Smooth muscle cell (in vitro differentiated cells): ENCODE measurements at regions not wholly inside any gene's neighbourhood (a gene's known extent, or its start where the extent isn't known, plus 50 kb on each side); places are given as distances from the start of the nearest gene placed in this dataset.
"Not testable (repeated sequence)": the region's sequence is repeated elsewhere in the genome, so short reads cannot be mapped to it uniquely, and the experiment has no call there.

Experiments used
- DNase-seq: peaks from one replicate; lab custom pipeline; 2025; ENCODE audit not compliant: unreplicated experiment; lab: John Stamatoyannopoulos, UW
- H2AFZ ChIP-seq: fragments of 200-600 bp; sonication (generic); 2 replicates; pipeline ENCODE4 v1.6.0; 2016; ENCODE audit warnings: antibody characterized with exemption, low read depth, mild to moderate bottlenecking
- H3F3A ChIP-seq: fragments of 200-600 bp; sonication (generic); 2 replicates; pipeline ENCODE4 v1.6.0; 2017; ENCODE audit warnings: antibody characterized with exemption, low read depth
- H3K27ac ChIP-seq: fragments of 200-600 bp; sonication (generic); 2 replicates; pipeline ENCODE4 v1.5.1; 2016; ENCODE audit warnings: low read depth, mild to moderate bottlenecking
- H3K27me3 ChIP-seq: fragments of 200-600 bp; sonication (generic); 2 replicates; pipeline ENCODE4 v1.6.1; 2016; ENCODE audit warnings: low read depth, mild to moderate bottlenecking
- H3K36me3 ChIP-seq: fragments of 200-600 bp; sonication (generic); 2 replicates; pipeline ENCODE4 v1.5.1; 2016; ENCODE audit warnings: low read depth
- H3K4me1 ChIP-seq: fragments of 200-600 bp; sonication (generic); 2 replicates; pipeline ENCODE4 v1.5.1; 2016; ENCODE audit warnings: low read depth
- H3K4me2 ChIP-seq: fragments of 200-600 bp; sonication (generic); 2 replicates; pipeline ENCODE4 v1.6.0; 2016; ENCODE audit warnings: mild to moderate bottlenecking
- H3K4me3 ChIP-seq: fragments of 200-600 bp; sonication (generic); 2 replicates; pipeline ENCODE4 v1.5.1; 2016; ENCODE audit warnings: mild to moderate bottlenecking
- H3K79me2 ChIP-seq: fragments of 200-600 bp; sonication (generic); 2 replicates; pipeline ENCODE4 v1.6.0; 2016; ENCODE audit warnings: low read depth, mild to moderate bottlenecking
- H3K9ac ChIP-seq: fragments of 200-600 bp; sonication (generic); 2 replicates; pipeline ENCODE4 v1.6.0; 2016; ENCODE audit warnings: low read depth
- H3K9me3 ChIP-seq: fragments of 200-600 bp; sonication (generic); replicated peaks from 2 replicates; pipeline ENCODE4 v1.5.1; 2016; ENCODE audit warnings: low read depth
- H4K20me1 ChIP-seq: fragments of 200-600 bp; sonication (generic); 2 replicates; pipeline ENCODE4 v1.6.0; 2016; ENCODE audit warnings: low read depth
- CTCF ChIP-seq: fragments of 200-600 bp; sonication (generic); IDR thresholded peaks from 2 replicates; pipeline ENCODE4 v1.5.1; 2017; ENCODE audit warnings: borderline replicate concordance, mild to moderate bottlenecking, antibody characterized with exemption; ENCODE audit not compliant: insufficient read depth, poor library complexity, severe bottlenecking
- WGBS: methylation state at CpG from one replicate; pipeline ENCODE4 v1.1.7; 2016; ENCODE audit warnings: low lambda C conversion rate; 5-methylcytosine and 5-hydroxymethylcytosine counted together

- H3K27ac ChIP-seq, H3K4me2 ChIP-seq, H3K9me3 ChIP-seq, H3K27me3 ChIP-seq, H3K4me3 ChIP-seq, H3K36me3 ChIP-seq, DNase-seq, H3K4me1 ChIP-seq, H4K20me1 ChIP-seq, H3K79me2 ChIP-seq, H2AFZ ChIP-seq, H3K9ac ChIP-seq, H3F3A ChIP-seq: not testable (repeated sequence)
- 96% methylated on average over 11 of the region's 11 CpGs for WGBS
These were observed 71.5 kb downstream of the WSB1 start for GRCh38 chr17:27365329-27365945.

- DNase-seq: no peak
These were observed 72.5 kb downstream of the WSB1 start for GRCh38 chr17:27366437-27366836.

GRCh38 chr17:27367121-27367981 lies 73.4 kb downstream of the WSB1 start:
- no peak for DNase-seq
- WGBS: 82% methylated on average over 17 of the region's 17 CpGs
- Histone ChIP-seq H3K9ac (no peak overlapping the region), H3K4me1 (no peaks in the 10 kb centered on the region), H3K4me3 (no peak overlapping the region), H3K27ac (no peak overlapping the region), H3K79me2 (no peaks in the 10 kb centered on the region), H3K4me2 (no peak overlapping the region), H3K36me3 (no peaks in the 10 kb centered on the region), H3K9me3 (no peaks in the 10 kb centered on the region), H2AFZ (no peak overlapping the region), H3F3A (peaks cover 4% of the 10 kb centered on the region), H3K27me3 (no peaks in the 10 kb centered on the region), H4K20me1 (no peaks in the 10 kb centered on the region)
- TF ChIP-seq CTCF: no peak

More at GRCh38 chr17:27366437-27366836, 72.5 kb downstream of the WSB1 start:
- H3K9me3 ChIP-seq: no peaks in the 10 kb centered on the region
- H3K9ac ChIP-seq: no peak overlapping the region
- no peak overlapping the region for H3K27ac ChIP-seq
- peaks cover 4% of the 10 kb centered on the region for H3F3A ChIP-seq
- no peak overlapping the region for H3K4me2 ChIP-seq
- no peaks in the 10 kb centered on the region for H4K20me1 ChIP-seq
- no peaks in the 10 kb centered on the region for H3K27me3 ChIP-seq
- no peaks in the 10 kb centered on the region for H3K4me1 ChIP-seq
- WGBS: 85% methylated on average over 5 of the region's 5 CpGs
- no peak overlapping the region for H3K4me3 ChIP-seq
- no peaks in the 10 kb centered on the region for H3K79me2 ChIP-seq
- no peaks in the 10 kb centered on the region for H3K36me3 ChIP-seq
- no peak for TF ChIP-seq CTCF
- no peak overlapping the region for H2AFZ ChIP-seq

- peaks cover 4% of the 10 kb centered on the region for H3F3A ChIP-seq
- no peak for DNase-seq
- 76% methylated on average over 4 of the region's 4 CpGs for WGBS
- H3K9me3 ChIP-seq: no peaks in the 10 kb centered on the region
- H3K4me1 ChIP-seq: no peaks in the 10 kb centered on the region
- no peaks in the 10 kb centered on the region for H3K27me3 ChIP-seq
- no peaks in the 10 kb centered on the region for H4K20me1 ChIP-seq
- TF ChIP-seq CTCF: no peak
- no peak overlapping the region for H3K9ac ChIP-seq
- no peak overlapping the region for H3K4me2 ChIP-seq
- H3K4me3 ChIP-seq: no peak overlapping the region
- no peak overlapping the region for H3K27ac ChIP-seq
- no peaks in the 10 kb centered on the region for H3K36me3 ChIP-seq
- H2AFZ ChIP-seq: no peak overlapping the region
- H3K79me2 ChIP-seq: no peaks in the 10 kb centered on the region
These were observed 74.4 kb downstream of the WSB1 start for GRCh38 chr17:27368151-27368795.
